ENCODE measurements at regions not wholly inside any gene's neighbourhood (a gene's known extent, or its start where the extent isn't known, plus 50 kb on each side); places are given as distances from the start of the nearest gene placed in this dataset.

GRCh38 chr2:155692106-155692505, 640.4 kb downstream of the NR4A2 start:
- ATAC-seq (ENCODE audit: low read depth) (no peak), DNase-seq (no peak)
- intact Hi-C loops (cut with micrococcal nuclease) = no loop called here
- Mint-ChIP-seq H3K27me3 (no peaks in the 10 kb centered on the region), H3K9me3 (ENCODE audit: insufficient read depth) (no peaks in the 10 kb centered on the region), H3K4me1 (peaks cover 2% of the 10 kb centered on the region), H3K4me3 (no peak overlapping the region), H3K27ac (no peak overlapping the region)
- Histone ChIP-seq H4K20me1 (ENCODE audit: control insufficient read depth, insufficient read depth, low read length, poor library complexity, severe bottlenecking) (no peaks in the 10 kb centered on the region), H3K4me2 (replicated peaks; ENCODE audit: low read depth, low read length, poor library complexity, severe bottlenecking) (no peak overlapping the region), H2AFZ (ENCODE audit: insufficient read depth, low read depth, low read length, poor library complexity, severe bottlenecking) (no peak overlapping the region), H3K36me3 (replicated peaks in 1 of 2; ENCODE audit: control extremely low read depth in 1 of 2, control insufficient read depth in 1 of 2, extremely low read depth in 1 of 2, insufficient read depth in 2 of 2, low read length in 1 of 2) (no peaks in the 10 kb centered on the region), H3K4me1 (ENCODE audit: control insufficient read depth in 2 of 2, insufficient read depth in 2 of 2, low read length in 2 of 2) (no peaks in the 10 kb centered on the region), H3K4me3 (ENCODE audit: control extremely low read depth in 1 of 5, extremely low read depth in 1 of 5, insufficient read depth in 1 of 5, low read depth in 2 of 5, low read length in 4 of 5) (no peak overlapping the region), H3K9ac (ENCODE audit: low read length) (no peak overlapping the region), H3K27me3 (replicated peaks in 1 of 4; ENCODE audit: control extremely low read depth in 1 of 4, control insufficient read depth in 3 of 4, insufficient read depth in 4 of 4, low read length in 3 of 4) (no peaks in the 10 kb centered on the region), H3K9me3 (ENCODE audit: control extremely low read depth in 1 of 3, control insufficient read depth in 2 of 3, insufficient read depth in 1 of 3, low read length in 2 of 3) (no peaks in the 10 kb centered on the region), H3K27ac (ENCODE audit: low read length in 2 of 2) (no peak overlapping the region), H3K79me2 (ENCODE audit: control insufficient read depth, insufficient read depth, low read length) (no peaks in the 10 kb centered on the region)
- CTCF ChIA-PET = no interaction called here
- TF ChIP-seq CTCF (IDR thresholded peaks at IDR 0.05) (no peak), EZH2 (IDR thresholded peaks at IDR 0.05; ENCODE audit: borderline replicate concordance, insufficient read depth, low read depth, low read length, poor library complexity, severe bottlenecking) (no peak)
- POLR2A ChIA-PET = no interaction called here

- Histone ChIP-seq H3K27me3 (replicated peaks in 1 of 4; ENCODE audit: control extremely low read depth in 1 of 4, control insufficient read depth in 3 of 4, insufficient read depth in 4 of 4, low read length in 3 of 4) (no peaks in the 10 kb centered on the region), H3K9ac (ENCODE audit: low read length) (no peak overlapping the region), H4K20me1 (ENCODE audit: control insufficient read depth, insufficient read depth, low read length, poor library complexity, severe bottlenecking) (no peaks in the 10 kb centered on the region), H2AFZ (ENCODE audit: insufficient read depth, low read depth, low read length, poor library complexity, severe bottlenecking) (no peak overlapping the region), H3K4me2 (replicated peaks; ENCODE audit: low read depth, low read length, poor library complexity, severe bottlenecking) (no peak overlapping the region), H3K79me2 (ENCODE audit: control insufficient read depth, insufficient read depth, low read length) (no peaks in the 10 kb centered on the region), H3K4me3 (ENCODE audit: control extremely low read depth in 1 of 5, extremely low read depth in 1 of 5, insufficient read depth in 1 of 5, low read depth in 2 of 5, low read length in 4 of 5) (no peak overlapping the region), H3K27ac (ENCODE audit: low read length in 2 of 2) (no peak overlapping the region), H3K9me3 (ENCODE audit: control extremely low read depth in 1 of 3, control insufficient read depth in 2 of 3, insufficient read depth in 1 of 3, low read length in 2 of 3) (no peaks in the 10 kb centered on the region), H3K36me3 (replicated peaks in 1 of 2; ENCODE audit: control extremely low read depth in 1 of 2, control insufficient read depth in 1 of 2, extremely low read depth in 1 of 2, insufficient read depth in 2 of 2, low read length in 1 of 2) (no peaks in the 10 kb centered on the region), H3K4me1 (ENCODE audit: control insufficient read depth in 2 of 2, insufficient read depth in 2 of 2, low read length in 2 of 2) (no peaks in the 10 kb centered on the region)
- ATAC-seq (ENCODE audit: low read depth) = no peak
- no peak for DNase-seq
- H3K4me1 Mint-ChIP-seq = peaks cover 2% of the 10 kb centered on the region
- no peak for TF ChIP-seq EZH2 (IDR thresholded peaks at IDR 0.05; ENCODE audit: borderline replicate concordance, insufficient read depth, low read depth, low read length, poor library complexity, severe bottlenecking)
- TF ChIP-seq CTCF (IDR thresholded peaks at IDR 0.05) = no peak
- no peak overlapping the region for H3K27ac Mint-ChIP-seq
- WGBS (ENCODE audit: insufficient coverage) = no CpG with 5 or more reads among the region's 2 CpGs
- no peaks in the 10 kb centered on the region for H3K27me3 Mint-ChIP-seq
- no peaks in the 10 kb centered on the region for H3K9me3 Mint-ChIP-seq (ENCODE audit: insufficient read depth)
- CTCF ChIA-PET = no interaction called here
- no peak overlapping the region for H3K4me3 Mint-ChIP-seq
- POLR2A ChIA-PET = no interaction called here
- intact Hi-C loops (cut with micrococcal nuclease) = no loop called here
Measured at GRCh38 chr2:155690785-155691184, 641.7 kb downstream of the NR4A2 start.

All from B cell (primary cell).